ENCODE measurements at regions not wholly inside any gene's neighbourhood (a gene's known extent, or its start where the extent isn't known, plus 50 kb on each side); places are given as distances from the start of the nearest gene placed in this dataset.

DNA sequence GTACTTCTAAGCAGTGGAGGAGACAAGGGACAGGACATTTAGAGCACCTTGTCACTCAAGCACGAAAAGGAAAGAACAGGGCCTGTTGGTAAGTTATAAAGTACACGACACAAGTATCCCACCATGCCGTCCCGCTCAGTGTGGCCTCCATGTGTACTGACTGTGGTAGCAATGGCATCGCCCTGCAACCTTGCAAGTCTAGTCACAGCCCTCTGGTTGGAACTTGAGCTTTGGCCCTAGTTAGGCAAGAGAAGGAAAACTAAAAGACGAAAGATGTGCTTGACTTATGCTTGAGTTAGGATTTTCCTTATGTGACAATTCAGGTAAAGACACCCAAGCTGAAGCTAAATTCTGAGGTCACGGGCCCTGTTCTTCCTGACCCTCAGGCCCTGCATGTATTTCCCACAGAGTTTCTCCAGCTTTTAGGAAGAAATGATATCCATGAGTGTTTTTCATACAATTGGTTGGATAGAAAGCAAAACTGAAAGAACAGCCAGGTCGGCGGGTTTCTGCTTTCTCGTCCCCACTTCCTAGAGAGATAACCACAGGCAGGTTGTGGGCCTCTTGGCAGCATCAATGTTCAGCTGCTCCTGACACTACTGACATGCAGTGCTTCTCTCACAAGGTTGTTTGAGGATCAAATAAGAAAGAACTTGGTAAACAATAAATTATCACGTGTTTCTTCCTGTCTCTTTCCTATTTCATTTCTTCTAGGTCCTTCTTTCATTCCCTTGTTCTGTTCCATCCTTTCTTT is 216.2 kb downstream of the IRS2 start:
- H3K27ac ChIP-seq, result no peak overlapping the region
- no peak for DNase-seq (ENCODE audit: low spot score)
- H3K4me3 ChIP-seq, result no peak overlapping the region
- TF ChIP-seq, protein P1, sequence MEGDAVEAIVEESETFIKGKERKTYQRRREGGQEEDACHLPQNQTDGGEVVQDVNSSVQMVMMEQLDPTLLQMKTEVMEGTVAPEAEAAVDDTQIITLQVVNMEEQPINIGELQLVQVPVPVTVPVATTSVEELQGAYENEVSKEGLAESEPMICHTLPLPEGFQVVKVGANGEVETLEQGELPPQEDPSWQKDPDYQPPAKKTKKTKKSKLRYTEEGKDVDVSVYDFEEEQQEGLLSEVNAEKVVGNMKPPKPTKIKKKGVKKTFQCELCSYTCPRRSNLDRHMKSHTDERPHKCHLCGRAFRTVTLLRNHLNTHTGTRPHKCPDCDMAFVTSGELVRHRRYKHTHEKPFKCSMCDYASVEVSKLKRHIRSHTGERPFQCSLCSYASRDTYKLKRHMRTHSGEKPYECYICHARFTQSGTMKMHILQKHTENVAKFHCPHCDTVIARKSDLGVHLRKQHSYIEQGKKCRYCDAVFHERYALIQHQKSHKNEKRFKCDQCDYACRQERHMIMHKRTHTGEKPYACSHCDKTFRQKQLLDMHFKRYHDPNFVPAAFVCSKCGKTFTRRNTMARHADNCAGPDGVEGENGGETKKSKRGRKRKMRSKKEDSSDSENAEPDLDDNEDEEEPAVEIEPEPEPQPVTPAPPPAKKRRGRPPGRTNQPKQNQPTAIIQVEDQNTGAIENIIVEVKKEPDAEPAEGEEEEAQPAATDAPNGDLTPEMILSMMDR (IDR thresholded peaks at IDR 0.05), result no peak

DNA sequence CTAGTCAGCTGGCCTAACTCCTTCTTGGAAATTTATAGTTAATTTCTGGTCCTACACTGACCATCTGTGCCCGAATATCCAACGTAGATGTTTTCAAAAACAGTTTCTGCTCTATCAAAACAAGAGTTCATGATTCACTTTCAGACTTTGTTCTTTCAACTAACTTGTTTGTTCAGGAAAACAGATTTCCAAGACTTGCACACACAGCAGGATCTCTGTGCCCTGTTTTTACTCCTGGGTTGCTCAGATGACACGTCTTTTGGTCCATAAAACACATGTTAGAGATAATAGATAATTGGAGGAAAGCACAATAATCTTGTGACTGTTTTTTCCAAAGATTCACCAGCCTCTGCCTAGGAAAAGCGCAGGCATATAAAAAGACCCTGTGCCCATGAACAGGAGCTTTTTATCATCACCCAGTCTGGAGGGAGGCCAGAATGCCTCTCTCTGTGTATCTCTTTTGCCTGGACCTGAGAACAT is 218.0 kb downstream of the IRS2 start:
- Histone ChIP-seq H3K4me3 (no peak overlapping the region), H3K27ac (no peak overlapping the region)
- TF ChIP-seq, protein P1 (IDR thresholded peaks at IDR 0.05), result no peak
- no peak for DNase-seq (ENCODE audit: low spot score)

DNA sequence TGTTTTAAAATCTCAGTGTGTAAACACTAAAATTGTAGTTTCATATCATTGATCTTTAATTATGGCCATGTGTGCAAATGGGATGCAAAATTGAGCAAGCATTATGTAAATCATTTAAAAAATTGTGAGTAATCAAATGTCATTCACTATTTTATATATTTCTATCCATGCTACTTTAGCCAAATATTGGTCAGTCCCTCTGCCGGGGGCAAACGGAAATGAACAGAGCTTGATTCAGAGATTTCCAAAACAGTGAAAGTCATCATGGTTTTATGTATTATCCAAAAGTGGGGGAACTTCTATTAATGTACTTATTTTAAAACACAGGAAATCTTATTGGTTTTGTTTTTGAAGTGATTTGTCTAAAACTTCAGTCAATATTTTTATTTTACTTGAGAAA is 219.1 kb downstream of the IRS2 start:
- no peak overlapping the region for H3K27ac ChIP-seq
- H3K4me3 ChIP-seq, result no peak overlapping the region
- DNase-seq (ENCODE audit: low spot score), result no peak
- TF ChIP-seq, protein P1 (IDR thresholded peaks at IDR 0.05), result no peak

DNA sequence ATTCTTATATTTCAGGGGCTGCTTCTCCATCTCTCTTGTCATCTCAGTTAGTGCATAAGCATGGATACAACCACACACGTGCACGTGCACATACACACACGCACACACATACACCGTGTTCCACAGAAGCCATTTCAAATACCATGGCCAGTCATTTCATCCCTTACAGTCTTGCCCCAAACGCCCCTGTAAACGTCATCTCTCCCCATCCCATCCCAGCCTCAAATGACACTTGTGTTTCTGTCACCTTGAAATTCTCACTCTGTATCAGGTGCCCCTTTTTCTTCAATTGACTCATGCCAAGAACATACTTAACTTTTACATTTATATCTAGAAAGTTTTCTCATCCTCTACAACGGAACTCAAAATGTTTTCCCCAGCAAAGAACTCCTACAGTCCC is 220.5 kb downstream of the IRS2 start:
- H3K4me3 ChIP-seq, result no peak overlapping the region
- no peak overlapping the region for H3K27ac ChIP-seq
- TF ChIP-seq, protein P1 (IDR thresholded peaks at IDR 0.05), result no peak
- DNase-seq (ENCODE audit: low spot score), result no peak

DNA sequence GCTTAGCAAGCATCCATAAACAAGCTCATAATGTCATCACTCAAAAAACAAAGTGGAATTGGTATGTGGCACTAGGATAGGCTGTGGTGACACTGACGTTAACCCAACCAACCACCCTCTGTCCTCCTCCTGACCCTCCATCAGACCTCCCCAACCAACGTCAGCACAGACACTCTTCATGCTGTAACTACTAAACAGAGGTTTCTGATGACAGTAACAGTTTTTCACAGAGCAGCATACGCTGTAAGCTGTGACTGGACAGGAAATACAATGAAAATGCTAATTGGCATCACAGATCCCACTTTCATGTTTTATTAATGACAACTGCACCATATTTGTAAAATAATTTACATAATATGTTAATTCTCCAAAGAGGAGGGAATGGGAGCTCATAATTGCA is 238.0 kb downstream of the IRS2 start:
- H3K27ac ChIP-seq, result no peak overlapping the region
- no peak overlapping the region for H3K4me3 ChIP-seq
- no peak for DNase-seq (ENCODE audit: low spot score)
- TF ChIP-seq, protein P1 (IDR thresholded peaks at IDR 0.05), result no peak

DNA sequence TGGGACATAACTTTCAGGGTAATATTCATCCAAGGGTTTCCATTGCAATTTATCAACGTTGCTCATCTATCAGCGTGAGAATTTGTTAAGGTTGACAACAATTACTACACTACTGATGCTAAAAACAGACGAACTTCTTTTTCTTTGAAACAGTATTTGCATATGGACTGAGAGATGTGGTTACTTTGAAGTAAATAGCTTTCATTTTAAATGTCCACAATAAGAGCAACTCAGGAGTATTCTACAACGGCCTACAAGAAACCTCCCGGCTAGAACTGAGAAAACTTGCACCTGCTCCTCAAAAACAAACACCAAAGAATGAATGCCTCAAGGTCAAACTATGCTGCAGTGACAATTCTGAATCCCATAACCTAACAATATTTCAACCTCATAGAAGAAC is 238.4 kb downstream of the IRS2 start:
- Histone ChIP-seq H3K4me3 (no peak overlapping the region), H3K27ac (no peak overlapping the region)
- TF ChIP-seq, protein P1 (IDR thresholded peaks at IDR 0.05), result no peak
- no peak for DNase-seq (ENCODE audit: low spot score)

DNA sequence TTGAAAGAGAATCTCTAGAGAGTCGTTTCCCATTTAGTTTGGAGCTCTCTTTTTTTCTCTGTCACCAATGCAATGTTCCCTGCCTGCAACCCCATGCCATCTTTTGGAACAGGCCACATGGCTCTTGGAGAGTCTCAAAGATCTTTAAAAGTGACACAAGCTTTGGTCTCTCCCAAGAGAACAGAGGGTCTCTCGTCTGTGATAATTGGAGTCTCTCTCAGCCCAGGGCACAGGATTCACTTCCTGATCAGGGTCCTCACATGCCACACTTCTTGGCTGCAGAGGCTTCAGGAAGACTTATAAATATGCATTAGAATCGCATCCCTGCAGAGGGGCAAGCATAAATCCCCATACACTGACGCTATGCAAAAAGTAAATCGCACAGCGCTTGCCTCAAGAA is 240.5 kb downstream of the IRS2 start:
- TF ChIP-seq, protein P1 (IDR thresholded peaks at IDR 0.05), result no peak
- DNase-seq (ENCODE audit: low spot score), result no peak
- no peak overlapping the region for H3K27ac ChIP-seq
- no peak overlapping the region for H3K4me3 ChIP-seq
